ENCODE measurements at regions not wholly inside any gene's neighbourhood (a gene's known extent, or its start where the extent isn't known, plus 50 kb on each side); places are given as distances from the start of the nearest gene placed in this dataset.
"Not testable (repeated sequence)": the region's sequence is repeated elsewhere in the genome, so short reads cannot be mapped to it uniquely, and the experiment has no call there.

GRCh38 chr2:7530001-7530400, 612.8 kb downstream of the RNF144A start:
- no peak for DNase-seq (ENCODE audit: low read depth)

- DNase-seq (ENCODE audit: low read depth) = no peak
Measured at GRCh38 chr2:7539077-7539476, 621.9 kb downstream of the RNF144A start.

- DNase-seq (ENCODE audit: low read depth) = no peak
Measured at GRCh38 chr2:7539760-7540159, 622.5 kb downstream of the RNF144A start.

GRCh38 chr2:7552825-7553570, 635.8 kb downstream of the RNF144A start:
- no peak for DNase-seq (ENCODE audit: low read depth)

GRCh38 chr2:7555260-7555659, 638.0 kb downstream of the RNF144A start:
- DNase-seq (ENCODE audit: low read depth) = no peak

GRCh38 chr2:7557376-7557775, 640.2 kb downstream of the RNF144A start:
- no peak for DNase-seq (ENCODE audit: low read depth)

- DNase-seq (ENCODE audit: low read depth) = no peak
Measured at GRCh38 chr2:7559791-7560190, 642.6 kb downstream of the RNF144A start.

GRCh38 chr2:7566382-7566881, 649.2 kb downstream of the RNF144A start:
- no peak for DNase-seq (ENCODE audit: low read depth)

- not testable (repeated sequence) for DNase-seq (ENCODE audit: low read depth)
Measured at GRCh38 chr2:7567116-7567515, 649.9 kb downstream of the RNF144A start.

GRCh38 chr2:7567646-7568045, 650.4 kb downstream of the RNF144A start:
- DNase-seq (ENCODE audit: low read depth) = peak; percentile 36

GRCh38 chr2:7570247-7570646, 653.0 kb downstream of the RNF144A start:
- DNase-seq (ENCODE audit: low read depth) = no peak

GRCh38 chr2:7571701-7572100, 654.5 kb downstream of the RNF144A start:
- no peak for DNase-seq (ENCODE audit: low read depth)

GRCh38 chr2:7572450-7572849, 655.2 kb downstream of the RNF144A start:
- no peak for DNase-seq (ENCODE audit: low read depth)

- DNase-seq (ENCODE audit: low read depth) = no peak
Measured at GRCh38 chr2:7573166-7573825, 656.1 kb downstream of the RNF144A start.

- no peak for DNase-seq (ENCODE audit: low read depth)
Measured at GRCh38 chr2:7574385-7574784, 657.2 kb downstream of the RNF144A start.

GRCh38 chr2:7577769-7578168, 660.6 kb downstream of the RNF144A start:
- no peak for DNase-seq (ENCODE audit: low read depth)

- DNase-seq (ENCODE audit: low read depth) = no peak
Measured at GRCh38 chr2:7584017-7584416, 666.8 kb downstream of the RNF144A start.

- no peak for DNase-seq (ENCODE audit: low read depth)
Measured at GRCh38 chr2:7586898-7587297, 669.7 kb downstream of the RNF144A start.

GRCh38 chr2:7588295-7588694, 671.1 kb downstream of the RNF144A start:
- DNase-seq (ENCODE audit: low read depth) = no peak

- DNase-seq (ENCODE audit: low read depth) = no peak
Measured at GRCh38 chr2:7592618-7593140, 675.5 kb downstream of the RNF144A start.

- DNase-seq (ENCODE audit: low read depth) = no peak
Measured at GRCh38 chr2:7593360-7593759, 676.1 kb downstream of the RNF144A start.

GRCh38 chr2:7594211-7594610, 677.0 kb downstream of the RNF144A start:
- DNase-seq (ENCODE audit: low read depth) = no peak

GRCh38 chr2:7595206-7595605, 678.0 kb downstream of the RNF144A start:
- DNase-seq (ENCODE audit: low read depth) = no peak

Data from activated T-cell treated with anti-CD3 and anti-CD28 coated beads for 1 hour (primary cell).